ENCODE measurements at regions not wholly inside any gene's neighbourhood (a gene's known extent, or its start where the extent isn't known, plus 50 kb on each side); places are given as distances from the start of the nearest gene placed in this dataset.

- no peak overlapping the region for H3K9ac ChIP-seq (replicated peaks; ENCODE audit: extremely low read depth, insufficient read depth, low read length)
- H4K20me1 ChIP-seq (replicated peaks; ENCODE audit: control insufficient read depth, extremely low read depth, insufficient read depth, low read length): no peaks in the 10 kb centered on the region
- no peak overlapping the region for H3K4me2 ChIP-seq (ENCODE audit: insufficient read depth, low read length)
- FAIRE-seq: no peak
- intact Hi-C loops (cut with micrococcal nuclease): no loop called here
- CTCF ChIA-PET: interaction anchor here (0.7 kb wide), 1 partner anchor 279 kb away, joined by 3 read pairs; no protein-coding TSS in a partner anchor
- no peaks in the 10 kb centered on the region for H3K36me3 ChIP-seq (ENCODE audit: control insufficient read depth in 2 of 2, extremely low read depth in 1 of 2, insufficient read depth in 2 of 2, low read length in 2 of 2)
- no peak overlapping the region for H3K27ac ChIP-seq (ENCODE audit: insufficient read depth, low read depth, low read length)
- BruUV-seq (replicated peaks): no TSS peak
- no peak overlapping the region for H3K4me3 ChIP-seq (replicated peaks in 1 of 3; ENCODE audit: insufficient read depth in 1 of 3, low read depth in 1 of 3, low read length in 3 of 3)
- DNase-seq (ENCODE audit: low read depth, low spot score): no peak
- peaks cover 3% of the 10 kb centered on the region for H3K4me1 ChIP-seq (ENCODE audit: control insufficient read depth, extremely low read depth, insufficient read depth, low read length)
- POLR2A ChIA-PET: no interaction called here
- H3K27me3 ChIP-seq (ENCODE audit: control insufficient read depth in 2 of 2, insufficient read depth in 2 of 2, low read length in 2 of 2): no peaks in the 10 kb centered on the region
- TF ChIP-seq POLR2AphosphoS5 (IDR thresholded peaks at IDR 0.05; ENCODE audit: insufficient read depth, low read depth, low read length): no peak
- TF ChIP-seq CTCF (IDR thresholded peaks at IDR 0.05; ENCODE audit: extremely low read depth in 1 of 2, insufficient read depth in 1 of 2, low read depth in 1 of 2, low read length in 2 of 2): no peak
- TF ChIP-seq JUN (IDR thresholded peaks at IDR 0.05; ENCODE audit: borderline replicate concordance, insufficient read depth, insufficient read length, low read depth): no peak
- no peak for TF ChIP-seq MAX (IDR thresholded peaks at IDR 0.05; ENCODE audit: insufficient read depth, insufficient read length)
- no peak for TF ChIP-seq MYC (IDR thresholded peaks at IDR 0.05; ENCODE audit: low read depth, low read length)
- no peak for TF ChIP-seq EZH2 (IDR thresholded peaks at IDR 0.05; ENCODE audit: borderline replicate concordance, low read depth, low read length, severe bottlenecking)
- no peak for TF ChIP-seq GATA2 (IDR thresholded peaks at IDR 0.05; ENCODE audit: insufficient read depth, insufficient read length, low read depth, low read length)
- no peak for TF ChIP-seq POLR2A (IDR thresholded peaks at IDR 0.05; ENCODE audit: low read depth, low read length)
- no peak for TF ChIP-seq FOS (IDR thresholded peaks at IDR 0.05; ENCODE audit: borderline replicate concordance, insufficient read depth, low read length)
- dilution Hi-C loops (cut with MboI; ENCODE audit: extremely low pct_ligation_motif_present, low sequenced_read_pairs): no loop called here
- H3K79me2 ChIP-seq (ENCODE audit: control insufficient read depth, insufficient read depth, low read length): no peaks in the 10 kb centered on the region
- H3K9me1 ChIP-seq (replicated peaks; ENCODE audit: control insufficient read depth, extremely low read depth, insufficient read depth, low read length): no peaks in the 10 kb centered on the region
- H3K9me3 ChIP-seq (replicated peaks; ENCODE audit: control insufficient read depth, insufficient read depth, low read length): no peaks in the 10 kb centered on the region
- H2AFZ ChIP-seq (ENCODE audit: low read depth, low read length): no peak overlapping the region
Measured at GRCh38 chr3:188026191-188026968, 127.6 kb upstream of the LPP start.
